ENCODE measurements at regions not wholly inside any gene's neighbourhood (a gene's known extent, or its start where the extent isn't known, plus 50 kb on each side); places are given as distances from the start of the nearest gene placed in this dataset.

- Histone ChIP-seq H3K27me3 (ENCODE audit: insufficient read depth, low read length, poor library complexity) (no peaks in the 10 kb centered on the region), H2AFZ (ENCODE audit: low read depth, low read length) (no peak overlapping the region), H3K9ac (ENCODE audit: low read depth, low read length) (no peak overlapping the region), H3K27ac (ENCODE audit: low read length) (no peak overlapping the region), H3K79me2 (ENCODE audit: insufficient read depth, low read length) (no peaks in the 10 kb centered on the region), H3K4me2 (ENCODE audit: insufficient read depth, low read length) (no peak overlapping the region), H3K4me3 (ENCODE audit: low read depth in 1 of 2, low read length in 2 of 2) (no peak overlapping the region), H4K20me1 (ENCODE audit: insufficient read depth, low read length) (no peaks in the 10 kb centered on the region), H3K9me3 (ENCODE audit: insufficient read depth, low read length, severe bottlenecking) (no peaks in the 10 kb centered on the region), H3K36me3 (ENCODE audit: insufficient read depth, low read length) (no peaks in the 10 kb centered on the region), H3K4me1 (ENCODE audit: insufficient read depth, low read length) (no peaks in the 10 kb centered on the region)
- no peak for DNase-seq
- TF ChIP-seq EZH2 (IDR thresholded peaks at IDR 0.05; ENCODE audit: borderline replicate concordance, low read depth, low read length, severe bottlenecking) = no peak
- no peak for TF ChIP-seq CTCF (IDR thresholded peaks at IDR 0.05; ENCODE audit: borderline replicate concordance, extremely low read depth, low read length, poor library complexity, severe bottlenecking)
- no peak for ATAC-seq (ENCODE audit: insufficient read depth, low read depth)
Measured at GRCh38 chr13:34594507-34594906, 347.6 kb upstream of the NBEA start.

GRCh38 chr13:34608331-34608730 is 333.7 kb upstream of the NBEA start:
- no peak for ATAC-seq (ENCODE audit: insufficient read depth, low read depth)
- TF ChIP-seq EZH2 (IDR thresholded peaks at IDR 0.05; ENCODE audit: borderline replicate concordance, low read depth, low read length, severe bottlenecking) = no peak
- no peak for TF ChIP-seq CTCF (IDR thresholded peaks at IDR 0.05; ENCODE audit: borderline replicate concordance, extremely low read depth, low read length, poor library complexity, severe bottlenecking)
- Histone ChIP-seq H3K4me3 (ENCODE audit: low read depth in 1 of 2, low read length in 2 of 2) (no peak overlapping the region), H4K20me1 (ENCODE audit: insufficient read depth, low read length) (no peaks in the 10 kb centered on the region), H2AFZ (ENCODE audit: low read depth, low read length) (no peak overlapping the region), H3K4me1 (ENCODE audit: insufficient read depth, low read length) (no peaks in the 10 kb centered on the region), H3K79me2 (ENCODE audit: insufficient read depth, low read length) (no peaks in the 10 kb centered on the region), H3K27ac (ENCODE audit: low read length) (no peak overlapping the region), H3K27me3 (ENCODE audit: insufficient read depth, low read length, poor library complexity) (no peaks in the 10 kb centered on the region), H3K9me3 (ENCODE audit: insufficient read depth, low read length, severe bottlenecking) (no peaks in the 10 kb centered on the region), H3K36me3 (ENCODE audit: insufficient read depth, low read length) (no peaks in the 10 kb centered on the region), H3K4me2 (ENCODE audit: insufficient read depth, low read length) (no peak overlapping the region), H3K9ac (ENCODE audit: low read depth, low read length) (no peak overlapping the region)
- no peak for DNase-seq

GRCh38 chr13:34611671-34612070 is 330.4 kb upstream of the NBEA start:
- Histone ChIP-seq H3K9ac (ENCODE audit: low read depth, low read length) (no peak overlapping the region), H3K4me1 (ENCODE audit: insufficient read depth, low read length) (no peaks in the 10 kb centered on the region), H3K4me2 (ENCODE audit: insufficient read depth, low read length) (no peak overlapping the region), H3K27ac (ENCODE audit: low read length) (no peak overlapping the region), H3K9me3 (ENCODE audit: insufficient read depth, low read length, severe bottlenecking) (no peaks in the 10 kb centered on the region), H3K4me3 (ENCODE audit: low read depth in 1 of 2, low read length in 2 of 2) (no peak overlapping the region), H3K36me3 (ENCODE audit: insufficient read depth, low read length) (no peaks in the 10 kb centered on the region), H3K27me3 (ENCODE audit: insufficient read depth, low read length, poor library complexity) (no peaks in the 10 kb centered on the region), H4K20me1 (ENCODE audit: insufficient read depth, low read length) (no peaks in the 10 kb centered on the region), H3K79me2 (ENCODE audit: insufficient read depth, low read length) (no peaks in the 10 kb centered on the region), H2AFZ (ENCODE audit: low read depth, low read length) (no peak overlapping the region)
- ATAC-seq (ENCODE audit: insufficient read depth, low read depth) (no peak), DNase-seq (no peak)
- TF ChIP-seq EZH2 (IDR thresholded peaks at IDR 0.05; ENCODE audit: borderline replicate concordance, low read depth, low read length, severe bottlenecking) (no peak), CTCF (IDR thresholded peaks at IDR 0.05; ENCODE audit: borderline replicate concordance, extremely low read depth, low read length, poor library complexity, severe bottlenecking) (no peak)

Measured in DND-41 (cell line).